Activated CD4-positive, alpha-beta memory T cell treated with anti-CD3 and anti-CD28 coated beads, Interleukin-2, amount 10 ng/mL, durations not matched to agents 7 days and 5 days (primary cell): ENCODE measurements at regions not wholly inside any gene's neighbourhood (a gene's known extent, or its start where the extent isn't known, plus 50 kb on each side); places are given as distances from the start of the nearest gene placed in this dataset.
"Not testable (repeated sequence)": the region's sequence is repeated elsewhere in the genome, so short reads cannot be mapped to it uniquely, and the experiment has no call there.

Source experiments
- CTCF ChIA-PET: fragments of 350-600 bp; sonication (Branson Sonifier 250); formaldehyde crosslinking; loops from one replicate; lab custom pipeline; 2021; ENCODE audit warnings: antibody characterized with exemption, inconsistent platforms; lab: Charles Lee
- POLR2A ChIA-PET: fragments of 350-600 bp; sonication (Branson Sonifier 250); formaldehyde crosslinking; loops from one replicate; lab custom pipeline; 2021; ENCODE audit warnings: antibody characterized with exemption; lab: Charles Lee
- DNase-seq: peaks from one replicate; pipeline ENCODE4 v3.0.0-alpha.2; 2020
- H3K27ac Mint-ChIP-seq: one replicate; pipeline ENCODE4 v1.8.0; 2021; ENCODE audit warnings: mild to moderate bottlenecking, mixed read lengths
- H3K27me3 Mint-ChIP-seq: one replicate; pipeline ENCODE4 v1.8.0; 2021; ENCODE audit warnings: mixed read lengths
- H3K36me3 Mint-ChIP-seq: one replicate; pipeline ENCODE4 v1.8.0; 2021; ENCODE audit warnings: low read depth, mixed read lengths
- H3K4me1 Mint-ChIP-seq: one replicate; pipeline ENCODE4 v1.8.0; 2021; ENCODE audit warnings: mixed read lengths
- H3K4me3 Mint-ChIP-seq: one replicate; pipeline ENCODE4 v1.8.0; 2021; ENCODE audit warnings: mild to moderate bottlenecking, mixed read lengths
- H3K9me3 Mint-ChIP-seq: one replicate; pipeline ENCODE4 v1.8.0; 2021; ENCODE audit warnings: mixed read lengths

- H3K27ac Mint-ChIP-seq, result no peak overlapping the region
- CTCF ChIA-PET, result no interaction called here
- DNase-seq, result no peak
- no peak overlapping the region for H3K4me3 Mint-ChIP-seq
- H3K4me1 Mint-ChIP-seq, result no peaks in the 10 kb centered on the region
- no peaks in the 10 kb centered on the region for H3K9me3 Mint-ChIP-seq
- H3K27me3 Mint-ChIP-seq, result no peaks in the 10 kb centered on the region
- POLR2A ChIA-PET, result no interaction called here
- H3K36me3 Mint-ChIP-seq, result no peaks in the 10 kb centered on the region
Observed at GRCh38 chr6:50467931-50468330, 245.4 kb upstream of the TFAP2D start.

DNA sequence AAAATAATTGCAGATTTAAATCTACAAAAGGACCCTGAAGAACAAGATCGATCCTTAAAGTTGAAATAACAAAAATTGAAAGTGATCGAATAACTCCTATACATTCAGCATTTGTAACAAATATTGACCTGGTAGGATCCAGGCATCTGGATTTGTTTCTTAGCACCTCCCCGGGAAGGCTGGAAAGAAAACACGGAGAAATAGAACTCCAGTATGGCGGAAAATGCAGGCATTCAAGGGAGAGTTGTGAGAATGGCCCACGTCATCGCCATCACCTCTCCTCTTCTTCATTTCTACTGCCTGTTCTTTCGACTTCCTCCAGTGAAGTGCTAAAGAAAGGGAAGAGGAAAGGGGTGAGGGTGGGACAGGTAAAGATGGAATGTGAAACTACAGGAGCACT lies 242.3 kb upstream of the TFAP2D start:
- no peaks in the 10 kb centered on the region for H3K4me1 Mint-ChIP-seq
- POLR2A ChIA-PET, result no interaction called here

GRCh38 chr6:50510361-50510760 lies 203.0 kb upstream of the TFAP2D start:
- ChIA-PET POLR2A (no interaction called here), CTCF (no interaction called here)
- no peak for DNase-seq
- H3K9me3 Mint-ChIP-seq, result peaks cover 3% of the 10 kb centered on the region
- H3K27me3 Mint-ChIP-seq, result no peaks in the 10 kb centered on the region
- no peak overlapping the region for H3K27ac Mint-ChIP-seq
- H3K4me3 Mint-ChIP-seq, result no peak overlapping the region
- no peaks in the 10 kb centered on the region for H3K36me3 Mint-ChIP-seq
- no peaks in the 10 kb centered on the region for H3K4me1 Mint-ChIP-seq

More for the DNA sequence above, 242.3 kb upstream of the TFAP2D start:
- no peaks in the 10 kb centered on the region for H3K36me3 Mint-ChIP-seq
- CTCF ChIA-PET, result no interaction called here
- H3K27me3 Mint-ChIP-seq, result no peaks in the 10 kb centered on the region
- no peak overlapping the region for H3K4me3 Mint-ChIP-seq
- no peak overlapping the region for H3K27ac Mint-ChIP-seq
- H3K9me3 Mint-ChIP-seq, result no peaks in the 10 kb centered on the region
- no peak for DNase-seq

DNA sequence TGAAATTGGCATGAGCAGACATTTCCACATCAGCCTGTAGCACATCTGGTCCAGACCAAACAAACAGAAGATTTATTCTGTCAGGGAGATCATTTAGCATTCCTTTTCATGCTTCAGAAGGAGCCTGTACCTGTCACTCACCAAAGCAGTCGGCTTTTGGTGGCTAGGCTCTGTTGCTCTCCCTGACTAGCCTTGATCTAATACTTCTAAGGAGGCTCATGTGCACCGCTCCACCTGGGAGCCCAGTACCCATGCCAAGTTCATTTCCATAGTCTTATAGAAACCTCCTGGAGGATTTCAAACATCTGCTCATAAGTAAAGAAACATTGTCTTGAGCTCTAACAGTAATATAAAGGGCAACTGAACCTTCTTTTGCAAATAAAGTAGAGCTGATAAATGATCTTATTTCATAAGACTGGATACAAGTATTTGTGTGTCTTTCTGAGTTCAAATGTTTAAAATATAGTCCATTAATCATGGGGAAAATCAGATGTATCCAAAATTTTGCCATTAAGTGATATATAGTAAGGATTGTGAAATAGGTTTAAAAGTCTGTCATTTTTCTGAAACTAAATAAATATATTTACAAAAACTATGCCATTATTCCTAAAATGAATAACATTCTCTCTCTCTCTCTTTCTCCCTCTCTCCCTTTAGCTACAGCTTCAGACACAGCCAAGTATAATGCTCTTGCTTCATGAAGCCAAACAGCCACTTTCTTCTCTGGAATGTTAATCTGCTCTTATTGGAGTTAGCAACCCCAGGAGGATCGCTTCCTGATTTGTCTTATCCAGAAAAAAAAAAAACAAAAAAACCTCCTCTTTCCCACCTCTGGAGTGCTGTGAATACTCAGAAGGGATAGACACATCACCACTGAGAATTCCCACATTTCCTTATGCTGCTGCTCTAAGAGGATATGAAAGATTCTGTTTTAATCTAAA lies 192.7 kb upstream of the TFAP2D start:
- CTCF ChIA-PET, result no interaction called here
- POLR2A ChIA-PET, result no interaction called here

DNA sequence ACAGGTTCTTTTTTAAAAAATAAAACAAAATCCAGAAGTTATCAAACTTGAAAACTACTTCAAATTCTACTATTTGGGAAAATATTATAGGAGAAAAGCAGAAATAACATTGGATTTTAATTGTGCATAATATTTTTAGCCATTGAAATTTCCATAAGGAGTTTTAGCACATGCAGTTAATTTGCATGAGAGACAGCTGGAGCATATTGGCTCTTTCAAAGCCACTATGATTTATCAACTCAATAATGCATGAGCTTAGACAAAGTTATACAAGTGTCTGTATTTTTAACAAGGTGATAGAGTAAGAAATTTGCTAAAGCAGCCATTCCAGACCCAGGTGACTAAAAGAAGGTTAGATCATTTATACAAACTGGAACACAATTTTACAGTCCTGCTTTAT lies 189.0 kb upstream of the TFAP2D start:
- CTCF ChIA-PET, result no interaction called here

More for the DNA sequence above, 192.7 kb upstream of the TFAP2D start:
- DNase-seq, result no peak
- no peak overlapping the region for H3K4me3 Mint-ChIP-seq
- H3K27ac Mint-ChIP-seq, result no peak overlapping the region
- no peaks in the 10 kb centered on the region for H3K4me1 Mint-ChIP-seq
- no peaks in the 10 kb centered on the region for H3K27me3 Mint-ChIP-seq
- H3K9me3 Mint-ChIP-seq, result peaks cover 2% of the 10 kb centered on the region
- no peaks in the 10 kb centered on the region for H3K36me3 Mint-ChIP-seq

GRCh38 chr6:50527985-50528384 lies 185.3 kb upstream of the TFAP2D start:
- no peak for DNase-seq
- Mint-ChIP-seq H3K4me3 (no peak overlapping the region), H3K4me1 (no peaks in the 10 kb centered on the region), H3K27ac (no peak overlapping the region), H3K9me3 (peaks cover 5% of the 10 kb centered on the region), H3K36me3 (no peaks in the 10 kb centered on the region), H3K27me3 (no peaks in the 10 kb centered on the region)
- ChIA-PET POLR2A (no interaction called here), CTCF (no interaction called here)

More for the DNA sequence above, 189.0 kb upstream of the TFAP2D start:
- Mint-ChIP-seq H3K4me3 (no peak overlapping the region), H3K27me3 (no peaks in the 10 kb centered on the region), H3K9me3 (peaks cover 2% of the 10 kb centered on the region), H3K36me3 (no peaks in the 10 kb centered on the region), H3K4me1 (no peaks in the 10 kb centered on the region), H3K27ac (no peak overlapping the region)
- no peak for DNase-seq
- POLR2A ChIA-PET, result no interaction called here

DNA sequence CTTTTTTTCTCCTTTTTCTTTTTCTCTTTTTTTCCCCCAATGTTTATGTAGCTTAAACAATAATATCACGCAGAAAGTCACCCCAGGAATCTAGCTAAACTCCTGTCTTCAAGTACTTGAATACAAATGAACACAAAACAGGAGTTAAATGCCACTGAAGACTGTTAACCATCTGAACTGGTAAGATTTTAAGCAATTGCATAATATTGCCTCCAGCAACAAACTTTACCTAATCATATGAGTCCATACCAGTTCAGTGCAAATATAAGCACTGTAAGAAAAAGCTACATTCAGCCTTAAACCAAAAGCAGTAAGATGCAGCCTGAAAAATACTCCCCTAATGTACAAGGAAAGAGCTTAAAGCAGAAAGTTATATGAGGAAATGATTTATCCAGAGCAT lies 173.9 kb upstream of the TFAP2D start:
- CTCF ChIA-PET, result no interaction called here
- Mint-ChIP-seq H3K36me3 (no peaks in the 10 kb centered on the region), H3K27me3 (no peaks in the 10 kb centered on the region), H3K4me3 (no peak overlapping the region), H3K27ac (no peak overlapping the region), H3K4me1 (no peaks in the 10 kb centered on the region), H3K9me3 (peaks cover 2% of the 10 kb centered on the region)
- DNase-seq, result no peak
- POLR2A ChIA-PET, result no interaction called here

DNA sequence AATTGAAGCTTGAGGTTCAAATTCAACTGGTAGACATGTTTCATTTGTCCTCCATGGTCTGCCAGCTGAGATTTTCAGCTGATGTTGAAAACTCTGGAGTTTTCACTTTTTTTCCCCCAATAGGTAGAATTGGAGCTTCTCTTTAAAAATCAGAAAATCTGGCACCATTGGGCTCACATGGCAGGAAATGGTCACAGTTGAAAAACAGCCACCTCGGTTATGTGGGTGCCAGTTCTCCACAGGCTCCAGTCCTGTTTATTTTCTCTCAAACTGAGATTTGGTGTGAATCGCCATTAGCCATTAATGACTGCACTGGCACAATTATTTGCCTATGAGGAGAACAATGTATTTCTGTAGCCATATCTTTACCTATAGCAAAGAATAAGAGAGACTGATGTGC lies 171.4 kb upstream of the TFAP2D start:
- H3K36me3 Mint-ChIP-seq, result no peaks in the 10 kb centered on the region
- DNase-seq, result no peak
- no peak overlapping the region for H3K27ac Mint-ChIP-seq
- CTCF ChIA-PET, result no interaction called here
- peaks cover 2% of the 10 kb centered on the region for H3K9me3 Mint-ChIP-seq
- H3K4me1 Mint-ChIP-seq, result no peaks in the 10 kb centered on the region
- no peak overlapping the region for H3K4me3 Mint-ChIP-seq
- H3K27me3 Mint-ChIP-seq, result no peaks in the 10 kb centered on the region
- POLR2A ChIA-PET, result no interaction called here

DNA sequence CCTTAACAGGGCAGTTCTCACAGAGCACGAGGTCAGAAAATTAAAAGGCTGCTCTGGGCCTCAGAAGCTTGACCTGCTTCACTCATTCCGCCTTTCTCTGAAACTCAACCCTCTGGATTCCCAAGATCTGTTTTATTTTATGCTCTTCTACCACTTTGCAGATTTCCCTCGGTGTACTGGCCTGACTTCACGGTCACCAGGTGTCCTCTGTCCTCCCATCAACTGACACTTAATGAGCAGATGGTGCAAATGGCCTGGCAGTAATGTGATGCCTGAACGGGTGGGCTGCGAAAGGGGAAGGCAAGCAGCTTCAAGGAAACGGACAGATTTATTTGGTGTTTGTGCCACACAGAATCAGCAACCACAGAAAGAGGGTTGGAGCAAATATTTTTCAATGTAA lies 169.7 kb upstream of the TFAP2D start:
- ChIA-PET POLR2A (no interaction called here), CTCF (no interaction called here)
- Mint-ChIP-seq H3K27ac (no peak overlapping the region), H3K4me1 (no peaks in the 10 kb centered on the region), H3K36me3 (no peaks in the 10 kb centered on the region), H3K4me3 (no peak overlapping the region), H3K27me3 (no peaks in the 10 kb centered on the region), H3K9me3 (peaks cover 2% of the 10 kb centered on the region)
- no peak for DNase-seq

- ChIA-PET POLR2A (no interaction called here), CTCF (no interaction called here)
Observed at GRCh38 chr6:50549026-50549425, 164.3 kb upstream of the TFAP2D start.

DNA sequence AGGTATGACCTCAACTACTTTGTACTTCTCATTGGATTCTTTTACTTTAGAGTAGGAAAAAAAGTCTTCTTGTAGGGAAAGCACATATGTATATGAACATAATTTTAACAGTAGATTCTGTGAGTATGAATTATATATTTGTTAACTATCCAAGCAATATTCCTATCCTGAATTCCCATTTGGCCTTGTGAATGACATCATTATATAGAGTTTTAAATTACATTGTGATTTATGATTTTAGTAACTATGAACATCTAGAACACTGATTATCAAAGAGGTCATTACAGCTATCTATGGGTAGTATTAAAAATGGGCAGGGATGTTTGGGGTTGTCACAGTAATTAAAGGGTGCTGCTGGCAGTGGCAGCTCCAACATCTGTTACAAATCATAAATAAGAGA lies 163.9 kb upstream of the TFAP2D start:
- H3K27ac Mint-ChIP-seq, result no peak overlapping the region
- no peak overlapping the region for H3K4me3 Mint-ChIP-seq
- no peaks in the 10 kb centered on the region for H3K27me3 Mint-ChIP-seq
- no peaks in the 10 kb centered on the region for H3K36me3 Mint-ChIP-seq
- no peaks in the 10 kb centered on the region for H3K4me1 Mint-ChIP-seq
- CTCF ChIA-PET, result no interaction called here
- DNase-seq, result no peak
- POLR2A ChIA-PET, result no interaction called here
- no peaks in the 10 kb centered on the region for H3K9me3 Mint-ChIP-seq

More at GRCh38 chr6:50549026-50549425, 164.3 kb upstream of the TFAP2D start:
- Mint-ChIP-seq H3K4me1 (no peaks in the 10 kb centered on the region), H3K27me3 (no peaks in the 10 kb centered on the region), H3K9me3 (no peaks in the 10 kb centered on the region), H3K36me3 (no peaks in the 10 kb centered on the region), H3K27ac (no peak overlapping the region), H3K4me3 (no peak overlapping the region)
- DNase-seq, result no peak

DNA sequence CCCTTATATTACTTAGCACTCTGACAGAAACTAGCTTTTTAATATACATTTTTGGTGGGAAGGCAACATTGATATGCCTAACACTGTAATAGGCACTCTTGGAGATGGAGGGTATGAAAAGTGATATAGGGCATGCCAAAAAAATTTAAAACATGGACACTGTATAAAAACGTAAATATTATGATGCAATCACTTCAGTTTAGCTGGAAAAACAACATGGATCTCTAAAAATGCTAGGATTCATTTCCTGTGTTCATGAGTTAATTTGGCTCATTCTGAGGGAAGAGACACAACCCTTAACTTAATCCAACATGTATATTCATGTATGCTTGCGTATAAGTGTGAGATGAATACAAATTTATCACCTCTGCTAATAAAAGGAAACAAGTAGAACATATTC lies 157.3 kb upstream of the TFAP2D start:
- H3K4me1 Mint-ChIP-seq, result no peaks in the 10 kb centered on the region
- H3K9me3 Mint-ChIP-seq, result peaks cover 3% of the 10 kb centered on the region
- ChIA-PET POLR2A (no interaction called here), CTCF (no interaction called here)
- H3K4me3 Mint-ChIP-seq, result no peak overlapping the region
- no peaks in the 10 kb centered on the region for H3K27me3 Mint-ChIP-seq
- no peak overlapping the region for H3K27ac Mint-ChIP-seq
- DNase-seq, result no peak
- H3K36me3 Mint-ChIP-seq, result no peaks in the 10 kb centered on the region

- Mint-ChIP-seq H3K27me3 (no peaks in the 10 kb centered on the region), H3K4me3 (no peak overlapping the region), H3K27ac (no peak overlapping the region), H3K4me1 (no peaks in the 10 kb centered on the region), H3K9me3 (peaks cover 2% of the 10 kb centered on the region), H3K36me3 (no peaks in the 10 kb centered on the region)
- no peak for DNase-seq
- CTCF ChIA-PET, result no interaction called here
- POLR2A ChIA-PET, result no interaction called here
Observed at GRCh38 chr6:50565004-50565403, 148.3 kb upstream of the TFAP2D start.

- DNase-seq, H3K4me1 Mint-ChIP-seq, H3K4me3 Mint-ChIP-seq, POLR2A ChIA-PET, H3K9me3 Mint-ChIP-seq, H3K27ac Mint-ChIP-seq, H3K36me3 Mint-ChIP-seq, CTCF ChIA-PET, H3K27me3 Mint-ChIP-seq: not testable (repeated sequence)
Observed at GRCh38 chr6:50571230-50571629, 142.1 kb upstream of the TFAP2D start.
